Sciatic nerve (tissue), 2 donors: ENCODE measurements at regions not wholly inside any gene's neighbourhood (a gene's known extent, or its start where the extent isn't known, plus 50 kb on each side); places are given as distances from the start of the nearest gene placed in this dataset.
"Not testable (repeated sequence)": the region's sequence is repeated elsewhere in the genome, so short reads cannot be mapped to it uniquely, and the experiment has no call there.

Source experiments
- ATAC-seq: fragments of 200-7000 bp; cut with Tn5 transposase; one replicate; pipeline ENCODE4 v1.9.1; 2020; ENCODE audit warnings: mild to moderate bottlenecking, moderate library complexity
- DNase-seq: peaks from one replicate; pipeline ENCODE4 v3.0.0-alpha.2; 2020; ENCODE audit warnings: low spot score
- intact Hi-C: fragments of 100-400 bp; cut with DNase I; formaldehyde crosslinking; loops from one replicate; pipeline ENCODE4 v1.14.2; 2022
- donor health status: DM: no; HTN: no; CAD: no.
- donor health status: DM: no; HTN: no; CAD: no.

DNA sequence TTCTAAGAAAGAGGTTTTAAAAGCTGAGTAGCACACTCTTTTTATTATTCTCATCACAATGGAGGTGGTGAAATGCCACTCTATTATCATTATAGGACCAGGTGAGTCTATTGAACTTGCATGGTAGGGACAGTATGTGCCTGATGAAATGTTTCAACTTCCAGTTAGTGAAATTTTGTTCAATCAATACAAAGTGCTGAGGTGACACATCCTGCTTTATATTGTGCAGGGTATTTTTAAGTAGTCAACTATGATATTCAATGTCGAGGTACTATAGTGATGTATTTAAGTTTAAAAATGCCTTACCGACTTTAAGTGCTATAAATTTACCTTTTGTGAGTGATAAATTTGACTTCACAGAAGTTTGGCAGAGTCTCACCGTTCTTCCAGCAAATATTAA lies 284.7 kb upstream of the BRINP3 start:
- intact Hi-C loops = no loop called here
- ATAC-seq = no peak
- DNase-seq = no peak

DNA sequence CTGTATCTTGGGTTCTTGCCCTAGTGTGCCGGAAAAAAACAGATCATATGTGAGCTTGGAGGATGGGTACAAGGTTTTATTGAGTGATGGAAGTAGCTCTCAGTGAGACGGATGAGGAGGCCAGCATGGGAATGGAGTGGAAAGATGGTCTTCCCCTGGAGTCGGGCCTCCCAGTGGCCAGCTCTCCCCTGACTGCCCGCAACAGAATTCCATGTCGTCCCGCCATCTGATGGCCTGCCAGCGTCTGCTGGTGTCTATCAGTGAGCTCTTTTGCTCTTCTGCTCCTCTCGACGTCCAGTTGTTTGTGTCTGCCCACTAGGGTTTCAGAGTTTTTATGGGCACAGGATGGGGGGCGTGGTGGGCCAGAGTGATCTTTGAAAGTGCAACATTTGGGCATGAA lies 315.2 kb upstream of the BRINP3 start:
- intact Hi-C loops = no loop called here
- ATAC-seq (no peak), DNase-seq (no peak)

DNA sequence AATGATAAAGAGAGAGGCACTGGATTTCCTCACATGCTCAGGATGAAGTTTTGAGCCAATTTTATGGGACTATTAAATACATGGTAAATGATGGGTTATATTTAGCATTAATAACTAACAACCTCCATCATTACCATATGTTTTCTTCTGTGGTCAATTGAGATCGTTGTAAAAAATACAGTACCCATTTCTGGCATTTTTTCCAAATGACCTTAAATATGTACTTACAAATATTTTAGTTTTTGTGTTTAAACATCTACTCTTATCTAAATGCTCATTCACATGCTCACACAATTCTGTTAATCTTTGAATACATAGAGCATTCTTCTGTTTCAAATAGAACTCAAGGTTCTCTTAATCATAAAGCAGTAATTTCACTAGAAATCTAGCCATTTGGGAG lies 330.0 kb upstream of the BRINP3 start:
- intact Hi-C loops = no loop called here
- DNase-seq = no peak
- no peak for ATAC-seq

DNA sequence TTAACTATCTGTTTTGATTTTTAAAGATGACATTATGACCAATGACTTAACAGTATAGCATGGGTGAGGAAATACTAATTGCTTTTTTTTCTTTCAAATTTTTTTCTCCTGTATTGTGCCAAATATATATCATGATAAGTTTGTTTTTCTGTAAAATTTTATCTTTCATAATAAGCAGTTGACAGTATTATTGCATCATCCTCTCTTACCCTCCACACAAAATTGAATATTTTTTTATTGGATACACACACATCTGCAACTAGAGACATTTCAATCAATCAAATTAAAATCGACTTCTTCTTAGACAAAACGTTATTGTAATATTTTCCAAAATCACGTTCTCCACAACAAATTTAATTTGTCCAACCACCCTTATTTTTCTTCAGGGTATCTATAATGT lies 330.4 kb upstream of the BRINP3 start:
- DNase-seq = no peak
- ATAC-seq = no peak
- intact Hi-C loops = no loop called here

DNA sequence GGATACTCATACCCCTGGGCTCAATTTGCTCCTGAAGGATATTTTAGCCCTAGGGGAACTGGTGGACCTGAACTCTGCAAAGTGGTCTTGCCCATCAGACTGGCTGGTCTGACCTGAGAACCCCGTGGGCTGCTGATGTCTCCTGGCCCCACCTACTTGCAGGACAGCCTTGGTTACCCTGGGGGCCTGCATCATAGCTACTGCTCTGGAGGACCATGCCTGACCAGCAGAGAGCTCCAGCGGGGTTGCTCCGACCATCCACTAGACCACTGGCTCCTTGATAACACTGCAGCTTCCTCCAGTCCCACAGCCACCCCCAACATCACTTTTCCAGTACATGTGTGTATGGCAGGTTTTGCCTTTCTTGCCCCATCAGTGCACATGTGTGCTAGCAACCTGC lies 331.6 kb upstream of the BRINP3 start:
- no peak for DNase-seq

DNA sequence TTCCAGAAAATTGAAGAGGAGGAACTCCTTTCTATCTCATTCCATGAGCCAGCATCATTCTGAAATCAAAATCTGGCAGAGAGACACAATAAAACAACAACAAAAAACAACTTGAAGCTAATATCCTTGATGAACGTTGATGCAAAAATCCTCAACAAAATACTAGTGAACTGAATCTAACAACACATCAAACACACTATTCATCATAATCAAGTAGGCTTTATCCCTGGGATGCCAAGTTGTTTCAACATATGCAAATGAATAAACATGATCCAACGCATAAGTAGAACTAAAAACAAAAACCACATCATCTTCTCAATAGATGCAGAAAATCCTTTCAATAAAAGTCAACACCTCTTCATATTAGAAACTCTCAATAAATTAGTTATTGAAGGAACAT lies 335.3 kb upstream of the BRINP3 start:
- intact Hi-C loops = no loop called here
- DNase-seq (no peak), ATAC-seq (no peak)

More for the DNA sequence above, 331.6 kb upstream of the BRINP3 start:
- ATAC-seq = no peak
- intact Hi-C loops = no loop called here

DNA sequence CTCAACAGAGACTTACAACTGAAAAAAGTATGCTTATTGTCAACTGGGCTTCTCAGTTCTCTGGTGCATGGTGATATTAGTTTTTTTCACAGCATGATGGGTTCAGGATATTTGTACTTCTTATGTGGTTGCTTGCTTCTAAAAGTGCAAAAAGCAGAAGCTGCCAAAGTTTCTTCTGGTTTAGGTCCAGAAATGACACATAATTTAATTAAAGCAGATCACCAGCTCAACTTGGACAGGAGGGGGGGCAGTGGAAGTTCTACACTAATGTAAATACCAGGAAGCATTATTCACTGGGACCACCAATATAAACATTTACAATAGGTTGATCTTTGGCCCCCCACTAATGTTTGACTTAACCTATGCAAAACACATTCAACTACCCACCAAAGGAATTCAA lies 354.8 kb upstream of the BRINP3 start:
- DNase-seq (no peak), ATAC-seq (no peak)
- intact Hi-C loops = no loop called here

DNA sequence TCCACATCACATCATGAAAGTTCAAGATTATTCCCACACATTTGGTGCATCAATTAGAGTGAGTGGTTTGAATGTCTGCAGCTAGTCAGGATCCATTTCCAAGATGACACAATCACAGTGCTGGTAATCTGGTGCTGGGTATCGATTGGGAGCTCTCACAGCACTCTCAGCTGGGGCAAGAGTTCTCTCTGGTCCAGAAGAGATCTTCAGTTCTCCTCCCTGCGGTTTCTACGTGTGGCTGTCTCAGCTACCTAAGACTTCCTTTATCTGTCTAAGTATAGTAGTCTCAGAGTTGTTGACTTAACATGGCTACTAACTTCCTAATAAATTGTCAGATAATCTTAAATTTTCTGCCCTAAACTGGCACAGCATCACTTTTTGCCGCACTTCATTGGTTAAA lies 358.0 kb upstream of the BRINP3 start:
- intact Hi-C loops = no loop called here
- DNase-seq = no peak

DNA sequence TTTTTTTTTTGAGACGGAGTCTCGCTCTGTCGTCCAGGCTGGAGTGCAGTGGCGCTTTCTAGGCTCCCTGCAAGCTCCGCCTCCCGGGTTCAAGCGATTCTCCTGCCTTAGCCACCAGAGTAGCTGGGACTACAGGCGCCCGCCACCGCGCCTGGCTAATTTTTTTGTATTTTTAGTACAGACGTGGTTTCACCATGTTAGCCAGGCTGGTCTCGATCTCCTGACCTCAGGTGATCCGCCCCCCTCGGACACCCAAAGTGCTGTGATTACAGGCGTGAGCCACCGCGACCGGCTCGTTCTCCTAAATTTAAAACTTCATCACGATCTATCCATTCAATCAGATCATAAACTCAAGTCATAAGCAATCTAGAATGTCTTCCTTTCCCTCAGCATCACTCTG lies 359.5 kb upstream of the BRINP3 start:
- ATAC-seq, intact Hi-C loops, DNase-seq: not testable (repeated sequence)

More for the DNA sequence above, 358.0 kb upstream of the BRINP3 start:
- no peak for ATAC-seq

DNA sequence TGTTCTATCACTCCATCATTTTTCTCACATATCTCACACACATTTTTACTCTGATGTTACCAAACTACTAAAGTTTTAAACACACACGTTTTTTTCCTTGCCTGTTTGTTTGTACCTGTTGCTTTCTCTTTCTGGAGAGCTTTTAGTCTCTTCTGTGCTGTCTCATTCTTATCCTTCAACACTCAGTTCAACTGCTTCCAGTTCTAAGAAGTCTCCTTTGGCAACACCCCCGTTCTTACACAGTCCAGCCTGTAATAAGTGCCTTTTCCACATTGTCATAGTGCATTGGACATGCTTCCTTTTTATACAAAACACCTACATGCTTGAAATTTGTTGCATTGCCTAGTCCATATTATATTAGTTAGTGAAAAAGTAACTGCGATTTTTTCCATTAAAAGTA lies 360.2 kb upstream of the BRINP3 start:
- no peak for ATAC-seq
- DNase-seq = no peak
- intact Hi-C loops = no loop called here

DNA sequence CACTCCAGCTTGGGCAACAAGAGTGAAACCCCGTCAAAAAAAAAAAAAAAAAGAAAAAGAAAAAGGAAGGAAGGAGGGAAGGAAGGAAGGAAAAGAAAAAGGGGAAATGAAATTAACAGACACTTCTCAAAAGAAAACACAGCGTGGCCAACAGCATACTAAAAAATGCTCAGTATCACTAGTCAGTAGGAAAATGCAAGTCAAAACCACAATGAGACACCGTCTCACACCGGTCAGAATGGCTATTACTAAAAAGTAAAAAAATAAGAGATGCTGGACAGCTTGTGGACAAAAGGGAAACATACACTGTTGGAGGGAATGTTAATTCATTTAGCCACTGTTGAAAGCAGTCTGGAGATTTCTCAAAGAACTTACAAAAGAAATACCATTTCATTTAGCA lies 369.5 kb upstream of the BRINP3 start:
- ATAC-seq = no peak
- intact Hi-C loops = no loop called here
- no peak for DNase-seq

DNA sequence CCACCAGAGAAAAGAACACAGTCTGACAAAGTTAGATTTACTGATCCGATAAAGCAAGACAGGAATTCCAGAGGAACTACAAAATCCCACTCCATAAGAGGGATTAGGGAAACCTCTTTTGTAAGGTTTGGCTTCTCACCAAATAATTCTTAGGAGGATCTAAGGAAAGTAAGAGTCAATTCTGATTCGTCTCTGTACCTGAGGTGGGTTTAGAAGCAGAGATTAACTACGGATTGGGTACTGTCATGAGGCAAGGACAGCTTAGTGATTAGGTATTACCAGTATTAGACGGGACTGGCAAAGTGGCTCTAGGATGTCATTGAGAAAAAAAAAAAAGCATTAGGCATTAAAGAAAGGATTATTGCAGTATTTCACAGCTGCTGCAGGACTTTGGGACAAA lies 371.7 kb upstream of the BRINP3 start:
- intact Hi-C loops = no loop called here
- ATAC-seq (no peak), DNase-seq (no peak)

DNA sequence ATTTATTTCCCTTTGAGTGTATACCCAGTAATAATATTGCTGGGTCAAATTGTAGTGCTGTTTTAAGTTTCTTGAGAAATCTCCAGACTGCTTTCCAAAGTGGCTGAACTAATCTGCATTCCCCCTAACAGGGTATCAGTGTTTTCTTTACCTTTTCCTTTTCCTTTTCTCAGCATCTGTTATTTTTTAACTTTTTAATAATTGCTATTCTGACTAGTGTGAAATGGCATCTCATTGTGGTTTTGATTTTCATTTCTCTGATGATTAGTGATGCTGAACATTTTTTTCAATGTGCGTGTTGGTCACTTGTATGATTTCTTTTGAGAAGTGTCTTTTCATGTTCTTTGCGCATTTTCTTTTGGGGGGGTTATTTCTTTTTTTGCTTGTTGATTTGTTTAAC lies 374.9 kb upstream of the BRINP3 start:
- DNase-seq (no peak), ATAC-seq (no peak)
- intact Hi-C loops = no loop called here

DNA sequence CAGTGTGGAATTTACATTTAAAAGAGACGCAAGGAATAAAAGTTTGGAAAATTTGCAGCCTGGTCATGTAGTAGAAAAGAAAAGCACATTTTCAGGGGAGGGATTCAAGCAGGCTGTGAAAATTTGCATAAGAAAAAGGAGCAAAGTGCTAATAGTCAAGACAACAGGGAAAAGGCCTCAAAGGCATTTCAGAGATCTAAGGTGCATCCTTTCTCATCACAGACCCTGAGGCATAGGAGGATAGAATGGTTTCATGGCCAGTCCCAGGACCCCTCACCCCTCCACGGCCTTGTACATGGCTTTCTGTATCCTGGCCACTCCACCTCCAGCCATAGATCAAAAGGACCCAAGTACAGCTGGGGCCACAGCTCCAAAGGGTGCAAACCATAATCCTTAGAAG lies 380.5 kb upstream of the BRINP3 start:
- no peak for ATAC-seq
- no peak for DNase-seq
- intact Hi-C loops = no loop called here

DNA sequence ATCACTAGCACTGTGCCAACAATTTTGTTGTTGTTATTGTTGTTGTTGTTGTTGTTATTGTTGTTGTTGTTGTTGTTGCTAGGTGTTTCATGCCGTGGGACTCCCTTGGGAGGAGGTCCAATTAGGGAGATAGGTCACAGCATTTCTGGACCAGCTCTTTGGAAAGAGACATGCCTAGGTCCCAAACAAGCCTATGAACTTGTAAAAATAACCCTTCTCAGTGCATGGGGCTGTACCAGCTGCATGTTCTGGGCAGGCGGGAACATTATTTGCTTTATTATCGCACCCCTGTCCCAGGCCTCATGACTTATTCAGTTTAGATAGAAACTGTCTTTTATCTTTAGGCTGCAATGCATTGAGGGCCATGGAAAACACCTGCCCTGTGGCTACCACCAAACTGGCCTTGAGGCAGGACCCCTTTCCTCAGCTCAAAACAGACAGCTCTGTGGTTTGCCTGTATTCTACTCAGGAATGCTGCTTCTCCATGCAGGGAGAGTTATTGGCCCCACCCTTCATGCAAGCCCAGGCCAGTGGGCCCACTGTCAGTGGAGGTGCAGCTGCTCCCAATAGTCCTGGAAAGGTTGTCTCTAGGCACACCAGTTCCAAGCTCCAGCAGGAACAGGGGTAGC lies 386.5 kb upstream of the BRINP3 start:
- intact Hi-C loops = no loop called here
- DNase-seq (no peak), ATAC-seq (no peak)

DNA sequence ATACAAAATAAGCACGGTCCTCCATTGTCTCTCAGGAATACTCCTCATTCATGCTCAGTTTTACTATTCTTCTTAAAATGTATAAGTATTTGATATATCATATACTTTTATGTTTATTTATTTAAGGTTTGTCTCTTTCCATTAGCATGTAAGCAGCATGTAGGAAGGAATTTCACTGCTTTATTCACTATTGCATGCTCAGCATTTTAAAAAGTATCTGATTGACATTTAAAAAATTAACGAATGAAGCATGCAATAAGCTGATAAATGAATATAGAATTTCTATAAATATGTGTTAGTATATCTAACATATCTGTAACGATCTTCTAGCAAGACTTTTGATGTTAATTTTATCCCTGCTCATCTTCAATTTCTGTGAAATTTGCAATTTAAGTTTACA lies 402.7 kb upstream of the BRINP3 start:
- ATAC-seq (no peak), DNase-seq (no peak)
- intact Hi-C loops = no loop called here

DNA sequence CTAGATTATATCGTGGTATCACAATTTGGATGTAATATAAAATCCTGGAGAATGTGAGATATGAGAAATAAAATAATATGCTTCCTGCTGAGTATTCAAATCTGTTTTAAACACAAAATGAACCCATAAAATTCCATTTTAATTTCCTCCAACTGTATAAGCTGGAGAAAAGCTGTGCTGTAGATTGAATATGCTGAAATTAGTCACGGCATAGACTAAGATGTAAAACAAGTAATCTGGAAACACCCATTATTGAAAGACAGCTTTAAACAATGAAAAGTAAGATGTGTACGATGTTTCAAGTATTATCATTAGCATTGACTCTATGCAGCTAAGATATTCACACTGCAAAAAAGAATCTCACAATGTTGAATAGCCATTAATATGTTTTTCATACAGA lies 403.4 kb upstream of the BRINP3 start:
- intact Hi-C loops = no loop called here
- no peak for ATAC-seq
- DNase-seq = no peak

DNA sequence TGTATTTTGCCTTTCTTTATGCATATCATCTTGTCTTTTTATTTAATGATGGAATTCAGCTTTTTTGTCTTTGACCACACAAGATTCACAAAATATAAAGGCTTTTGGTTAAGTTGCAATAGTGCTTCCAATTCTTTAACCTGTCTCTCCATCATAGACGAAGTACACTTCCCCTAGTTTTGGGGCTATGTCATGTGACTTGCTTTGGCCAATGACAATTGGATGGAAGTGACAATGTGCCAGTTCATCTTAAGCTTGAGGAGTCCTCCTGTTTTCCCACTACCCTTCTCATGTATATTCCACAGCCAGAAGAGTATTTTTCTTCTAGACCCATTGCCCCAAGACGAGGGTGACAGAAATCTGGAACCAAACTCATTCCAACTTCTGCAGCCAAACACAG lies 419.6 kb upstream of the BRINP3 start:
- intact Hi-C loops = no loop called here
- ATAC-seq (no peak), DNase-seq (no peak)

DNA sequence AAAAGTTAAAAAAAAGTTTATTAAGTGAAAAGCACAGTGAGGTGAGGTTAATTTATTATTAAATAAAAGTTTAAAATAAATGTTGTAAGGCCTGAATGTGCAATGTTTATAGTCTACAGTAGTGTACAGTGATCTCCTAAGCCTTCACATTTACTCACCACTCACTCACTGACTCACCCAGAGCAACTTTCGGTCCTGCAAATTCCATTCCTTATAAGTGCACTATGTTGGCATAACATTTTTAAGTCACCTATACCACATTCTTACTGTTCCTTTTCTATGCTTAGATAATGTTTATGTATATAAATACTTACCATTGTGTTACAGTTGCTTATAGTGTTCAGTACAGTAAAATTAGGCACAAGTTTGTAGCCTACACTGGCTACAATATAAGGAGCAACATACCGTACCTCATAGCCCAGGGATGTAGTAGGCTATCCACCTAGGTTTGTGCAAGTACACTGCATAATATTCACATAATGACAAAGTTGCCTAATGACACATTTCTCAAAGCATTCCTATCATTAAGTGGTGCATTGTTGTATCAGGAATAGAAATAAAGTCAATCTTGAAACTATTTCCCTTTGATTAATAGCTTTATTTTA lies 426.5 kb upstream of the BRINP3 start:
- intact Hi-C loops = no loop called here
- DNase-seq = no peak
- no peak for ATAC-seq

DNA sequence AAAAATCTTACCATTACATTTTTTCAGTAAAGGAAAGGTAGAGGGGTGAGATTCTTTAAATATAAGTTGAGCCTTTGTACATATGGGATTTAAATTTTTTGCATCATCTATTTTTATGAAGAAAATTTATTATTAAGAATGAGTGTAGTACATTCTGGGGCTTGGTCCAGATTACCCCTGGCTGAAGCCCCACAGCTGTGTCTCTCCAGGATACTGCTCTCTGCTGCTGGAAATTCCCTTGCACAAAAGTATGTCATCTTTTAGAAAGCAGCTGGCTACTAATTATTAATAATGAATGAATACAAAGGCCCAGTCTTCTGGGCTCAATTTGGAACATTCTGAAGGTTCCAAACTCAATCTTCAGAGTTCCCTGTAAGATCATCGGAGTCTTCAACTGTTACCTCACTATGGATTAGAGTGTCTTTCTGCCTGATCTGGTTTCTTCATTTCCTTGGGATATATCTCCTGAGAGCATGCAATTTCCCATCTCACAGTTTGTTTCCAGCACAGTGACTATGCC lies 428.6 kb upstream of the BRINP3 start:
- intact Hi-C loops = no loop called here
- no peak for DNase-seq
- ATAC-seq = no peak

DNA sequence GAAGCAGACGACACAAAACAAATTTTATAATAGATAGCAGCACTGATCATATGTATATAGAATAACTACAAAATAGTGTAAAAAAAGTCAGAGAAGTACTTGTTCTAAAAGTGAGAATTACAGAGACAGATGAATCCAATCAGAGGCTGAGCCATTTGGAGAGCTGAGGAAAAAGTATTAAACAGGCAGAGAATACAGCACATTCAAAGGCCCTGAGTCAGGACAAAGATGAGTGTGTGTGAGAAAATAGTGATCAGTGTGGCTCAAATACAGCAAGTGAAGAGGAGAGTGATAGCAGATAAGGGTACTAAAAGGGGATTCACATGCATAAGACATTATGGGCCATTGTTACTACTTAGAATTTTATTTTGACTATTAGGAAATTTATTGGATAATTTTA lies 430.6 kb upstream of the BRINP3 start:
- no peak for DNase-seq

More for the DNA sequence above, 430.6 kb upstream of the BRINP3 start:
- intact Hi-C loops = no loop called here
- no peak for ATAC-seq
